Activated naive CD4-positive, alpha-beta T cell treated with anti-CD3 and anti-CD28 coated beads, Interleukin-2, amount 50 U/mL, for 24 hours (primary cell): ENCODE measurements at regions not wholly inside any gene's neighbourhood (a gene's known extent, or its start where the extent isn't known, plus 50 kb on each side); places are given as distances from the start of the nearest gene placed in this dataset.

Experiments used
- H3K27ac Mint-ChIP-seq: one replicate; pipeline ENCODE4 v1.8.0; 2021; ENCODE audit warnings: mild to moderate bottlenecking, mixed read lengths
- H3K27me3 Mint-ChIP-seq: one replicate; pipeline ENCODE4 v1.8.0; 2021; ENCODE audit warnings: mixed read lengths
- H3K36me3 Mint-ChIP-seq: one replicate; pipeline ENCODE4 v1.8.0; 2021; ENCODE audit warnings: mixed read lengths
- H3K4me1 Mint-ChIP-seq: one replicate; pipeline ENCODE4 v1.8.0; 2021; ENCODE audit warnings: mixed read lengths
- H3K4me3 Mint-ChIP-seq: one replicate; pipeline ENCODE4 v1.8.0; 2021; ENCODE audit warnings: mild to moderate bottlenecking, mixed read lengths
- H3K9me3 Mint-ChIP-seq: one replicate; pipeline ENCODE4 v1.8.0; 2021; ENCODE audit warnings: mixed read lengths

DNA sequence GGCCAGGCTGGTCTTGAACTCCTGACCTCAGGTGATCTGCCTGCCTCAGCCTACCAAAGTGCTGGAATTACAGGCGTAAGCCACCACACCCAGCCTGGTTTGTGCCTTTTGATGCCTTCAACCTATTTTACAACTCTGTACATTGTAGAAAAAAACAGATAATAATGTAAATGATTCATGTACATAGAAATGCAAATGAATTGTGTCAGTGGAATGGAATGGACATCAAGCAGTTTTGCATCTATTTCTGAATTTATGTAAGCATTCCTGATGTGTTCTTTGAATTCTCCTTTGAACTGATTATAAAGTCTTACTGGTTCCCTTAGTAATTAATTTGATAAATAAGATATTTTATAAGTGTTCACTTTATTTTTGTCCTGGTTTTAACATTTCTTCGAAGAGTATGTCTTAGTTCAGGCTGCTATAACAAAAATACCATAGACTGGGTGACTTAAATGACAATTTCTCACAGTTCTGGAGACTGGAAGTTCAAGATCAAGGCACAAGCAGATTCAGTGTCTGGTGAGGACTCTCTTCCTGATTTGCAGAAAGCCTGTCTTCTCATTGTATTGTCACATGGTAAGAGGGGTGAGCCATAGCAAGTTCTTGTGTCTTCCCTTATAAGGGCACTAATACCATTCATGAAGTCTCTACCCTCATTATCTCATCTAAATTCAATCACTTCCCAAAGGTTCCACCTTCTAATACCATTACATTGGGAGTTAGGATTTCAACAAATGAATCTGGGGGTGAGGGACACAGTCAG lies 162.2 kb upstream of the S100G start:
- H3K27me3 Mint-ChIP-seq: no peaks in the 10 kb centered on the region
- no peaks in the 10 kb centered on the region for H3K9me3 Mint-ChIP-seq
- H3K4me3 Mint-ChIP-seq: no peak overlapping the region
- H3K4me1 Mint-ChIP-seq: peaks cover 37% of the 10 kb centered on the region
- no peaks in the 10 kb centered on the region for H3K36me3 Mint-ChIP-seq
- H3K27ac Mint-ChIP-seq: no peak overlapping the region

GRCh38 chrX:16488959-16489358 lies 161.0 kb upstream of the S100G start:
- no peak overlapping the region for H3K27ac Mint-ChIP-seq
- H3K4me3 Mint-ChIP-seq: no peak overlapping the region
- no peaks in the 10 kb centered on the region for H3K36me3 Mint-ChIP-seq
- H3K9me3 Mint-ChIP-seq: no peaks in the 10 kb centered on the region
- H3K4me1 Mint-ChIP-seq: peaks cover 31% of the 10 kb centered on the region
- H3K27me3 Mint-ChIP-seq: no peaks in the 10 kb centered on the region

GRCh38 chrX:16491461-16491860 lies 158.5 kb upstream of the S100G start:
- peaks cover 7% of the 10 kb centered on the region for H3K4me1 Mint-ChIP-seq
- no peaks in the 10 kb centered on the region for H3K9me3 Mint-ChIP-seq
- no peak overlapping the region for H3K27ac Mint-ChIP-seq

GRCh38 chrX:16496175-16496574 lies 153.8 kb upstream of the S100G start:
- no peak overlapping the region for H3K27ac Mint-ChIP-seq
- no peaks in the 10 kb centered on the region for H3K36me3 Mint-ChIP-seq
- no peak overlapping the region for H3K4me3 Mint-ChIP-seq
- H3K27me3 Mint-ChIP-seq: no peaks in the 10 kb centered on the region
- no peaks in the 10 kb centered on the region for H3K4me1 Mint-ChIP-seq
- H3K9me3 Mint-ChIP-seq: no peaks in the 10 kb centered on the region

More at GRCh38 chrX:16491461-16491860, 158.5 kb upstream of the S100G start:
- Mint-ChIP-seq H3K36me3 (no peaks in the 10 kb centered on the region), H3K4me3 (no peak overlapping the region), H3K27me3 (no peaks in the 10 kb centered on the region)

- no peaks in the 10 kb centered on the region for H3K36me3 Mint-ChIP-seq
- H3K4me1 Mint-ChIP-seq: no peaks in the 10 kb centered on the region
- no peaks in the 10 kb centered on the region for H3K27me3 Mint-ChIP-seq
- no peaks in the 10 kb centered on the region for H3K9me3 Mint-ChIP-seq
- no peak overlapping the region for H3K4me3 Mint-ChIP-seq
- no peak overlapping the region for H3K27ac Mint-ChIP-seq
These were observed 137.9 kb upstream of the S100G start for GRCh38 chrX:16511796-16512776.

GRCh38 chrX:16516232-16516876 lies 133.6 kb upstream of the S100G start:
- Mint-ChIP-seq H3K4me3 (no peak overlapping the region), H3K27ac (no peak overlapping the region), H3K27me3 (no peaks in the 10 kb centered on the region), H3K4me1 (no peaks in the 10 kb centered on the region), H3K9me3 (no peaks in the 10 kb centered on the region), H3K36me3 (no peaks in the 10 kb centered on the region)

DNA sequence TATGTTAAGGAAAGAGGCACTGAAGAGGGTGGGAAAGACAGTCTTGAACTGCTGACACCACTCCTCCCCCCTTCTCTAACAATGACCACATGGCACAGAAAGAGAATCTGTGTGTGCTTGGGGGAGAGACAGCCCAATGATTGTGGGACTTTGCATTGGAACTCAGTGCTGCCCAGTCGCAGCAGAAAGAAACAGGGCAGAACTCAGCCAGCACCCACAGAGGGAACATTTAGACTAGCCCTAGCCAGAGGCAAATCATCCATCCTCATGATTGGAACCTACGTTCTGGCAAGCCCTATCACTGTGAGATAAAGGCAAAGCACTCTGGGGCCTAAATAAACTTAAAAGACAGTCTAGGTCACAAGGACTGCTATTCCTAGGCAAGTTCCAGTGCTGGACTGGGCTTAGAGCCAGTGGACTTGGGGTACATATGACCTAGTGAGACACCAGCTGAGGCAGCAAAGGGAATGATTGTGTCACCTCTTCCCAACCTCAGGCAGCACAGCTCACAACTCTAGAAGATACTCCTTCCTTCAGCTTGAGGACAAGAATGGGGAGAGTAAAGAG lies 132.8 kb upstream of the S100G start:
- H3K9me3 Mint-ChIP-seq: no peaks in the 10 kb centered on the region
- no peaks in the 10 kb centered on the region for H3K36me3 Mint-ChIP-seq

DNA sequence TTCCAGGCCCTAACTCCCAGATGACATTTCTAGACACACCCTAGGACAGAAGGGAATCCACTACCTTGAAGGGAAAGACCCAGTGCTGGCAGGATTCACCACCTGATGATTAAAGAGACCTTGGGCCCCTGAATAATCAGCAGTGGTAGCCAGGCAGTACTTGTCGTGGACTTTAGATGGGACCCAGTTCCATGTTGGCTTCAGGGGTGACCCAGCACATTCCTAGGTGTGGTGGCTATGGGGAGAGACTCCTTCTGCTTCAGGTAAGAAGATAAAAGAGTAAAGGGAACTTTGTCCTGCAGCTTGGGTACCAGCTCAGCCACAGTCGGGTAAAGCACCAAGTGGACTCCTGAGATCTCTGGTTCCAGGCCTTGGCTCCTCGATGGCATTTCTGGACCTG lies 131.8 kb upstream of the S100G start:
- no peaks in the 10 kb centered on the region for H3K36me3 Mint-ChIP-seq
- peaks cover 3% of the 10 kb centered on the region for H3K4me1 Mint-ChIP-seq
- no peak overlapping the region for H3K27ac Mint-ChIP-seq
- H3K27me3 Mint-ChIP-seq: no peaks in the 10 kb centered on the region
- no peaks in the 10 kb centered on the region for H3K9me3 Mint-ChIP-seq
- no peak overlapping the region for H3K4me3 Mint-ChIP-seq

More for the DNA sequence above, 132.8 kb upstream of the S100G start:
- no peak overlapping the region for H3K27ac Mint-ChIP-seq
- H3K4me1 Mint-ChIP-seq: peaks cover 2% of the 10 kb centered on the region
- H3K4me3 Mint-ChIP-seq: no peak overlapping the region
- no peaks in the 10 kb centered on the region for H3K27me3 Mint-ChIP-seq

- H3K27me3 Mint-ChIP-seq: no peaks in the 10 kb centered on the region
- no peak overlapping the region for H3K4me3 Mint-ChIP-seq
- H3K36me3 Mint-ChIP-seq: peaks cover 6% of the 10 kb centered on the region
- H3K27ac Mint-ChIP-seq: no peak overlapping the region
- peaks cover 41% of the 10 kb centered on the region for H3K4me1 Mint-ChIP-seq
- H3K9me3 Mint-ChIP-seq: peaks cover 3% of the 10 kb centered on the region
These were observed 125.6 kb upstream of the S100G start for GRCh38 chrX:16524316-16524715.

DNA sequence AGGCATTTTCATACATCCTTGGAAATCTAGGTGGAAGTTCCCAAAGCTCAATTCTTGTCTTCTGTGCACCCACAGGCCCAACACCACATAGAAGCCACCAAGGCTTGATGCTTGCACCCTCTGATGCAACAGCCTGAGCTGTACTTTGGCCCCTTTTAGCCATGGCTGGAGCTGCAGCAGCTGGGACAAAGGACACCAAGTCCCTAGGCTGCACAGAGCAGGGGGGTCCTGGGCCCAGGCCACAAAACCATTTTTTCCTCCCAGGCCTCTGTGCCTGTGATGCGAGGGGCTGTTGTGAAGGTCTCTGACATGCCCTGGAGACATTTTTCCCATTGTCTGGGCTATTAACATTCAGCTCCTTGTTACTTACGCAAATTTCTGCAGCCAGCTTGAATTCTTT lies 124.0 kb upstream of the S100G start:
- Mint-ChIP-seq H3K4me1 (peaks cover 53% of the 10 kb centered on the region), H3K27me3 (no peaks in the 10 kb centered on the region), H3K4me3 (no peak overlapping the region), H3K36me3 (peaks cover 6% of the 10 kb centered on the region), H3K9me3 (peaks cover 3% of the 10 kb centered on the region), H3K27ac (no peak overlapping the region)

DNA sequence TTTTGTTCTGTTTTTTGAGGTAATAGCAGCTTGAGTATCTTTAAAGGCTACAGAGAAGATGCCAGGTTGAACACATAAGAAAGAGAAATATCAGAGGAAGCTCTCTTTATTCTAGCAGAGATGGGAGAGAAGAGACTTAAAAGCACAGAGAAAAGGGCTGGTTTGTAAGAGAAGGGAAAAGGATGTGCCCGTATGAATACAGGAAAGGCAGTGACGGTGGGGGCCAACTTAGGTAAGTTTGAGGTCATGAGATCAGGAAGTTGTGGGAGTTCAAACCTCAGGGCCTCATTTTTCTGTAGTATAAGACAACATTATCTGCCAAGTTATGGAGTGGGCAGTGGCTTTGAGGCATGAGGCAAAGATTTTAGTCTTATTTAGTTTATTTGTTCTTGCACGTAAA lies 121.3 kb upstream of the S100G start:
- Mint-ChIP-seq H3K27ac (peak overlapping the region; percentile 97), H3K9me3 (peaks cover 3% of the 10 kb centered on the region), H3K4me1 (peaks cover 56% of the 10 kb centered on the region), H3K4me3 (peak overlapping the region; percentile 74), H3K36me3 (peaks cover 6% of the 10 kb centered on the region), H3K27me3 (no peaks in the 10 kb centered on the region)
